GM12892 (cell line): ENCODE measurements at regions not wholly inside any gene's neighbourhood (a gene's known extent, or its start where the extent isn't known, plus 50 kb on each side); places are given as distances from the start of the nearest gene placed in this dataset.

ENCODE experiments used
- POLR2A ChIP-seq: IDR thresholded peaks from 2 replicates; pipeline ENCODE4 v1.6.1; 2011; ENCODE audit warnings: low read depth, low read length, control low read depth
- POLR2AphosphoS5 ChIP-seq: IDR thresholded peaks from 2 replicates; pipeline ENCODE4 v1.6.1; 2011; ENCODE audit warnings: low read depth, low read length, control low read depth

DNA sequence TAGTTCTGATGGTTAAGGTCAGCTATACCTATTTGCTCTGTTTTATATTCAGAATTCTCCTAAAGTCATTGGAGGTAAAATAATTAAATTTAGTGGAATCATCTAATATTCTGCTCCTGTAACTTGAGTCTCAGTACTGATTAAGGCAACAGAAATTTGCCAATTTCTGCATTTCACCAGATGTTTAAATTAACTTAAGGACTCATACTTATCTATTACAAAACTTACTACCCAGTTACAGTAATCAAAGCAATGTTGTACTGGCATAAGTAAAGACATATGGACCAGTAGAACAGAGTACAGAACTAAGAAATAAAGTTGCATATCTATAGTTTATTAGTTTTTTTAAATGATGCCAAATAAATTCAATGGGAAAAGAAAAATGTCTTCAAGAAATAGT, 1043.8 kb downstream of the OTOL1 start:
- TF ChIP-seq POLR2A (no peak), POLR2AphosphoS5 (no peak)
